ENCODE measurements at regions not wholly inside any gene's neighbourhood (a gene's known extent, or its start where the extent isn't known, plus 50 kb on each side); places are given as distances from the start of the nearest gene placed in this dataset.
"Not testable (repeated sequence)": the region's sequence is repeated elsewhere in the genome, so short reads cannot be mapped to it uniquely, and the experiment has no call there.

- no peak for DNase-seq (ENCODE audit: low spot score)
These were observed 173.1 kb upstream of the CDIN1 start for GRCh38 chr15:36406366-36406765.

GRCh38 chr15:36406911-36407310, 172.5 kb upstream of the CDIN1 start:
- DNase-seq (ENCODE audit: low spot score): no peak

GRCh38 chr15:36407647-36408046, 171.8 kb upstream of the CDIN1 start:
- no peak for DNase-seq (ENCODE audit: low spot score)

- DNase-seq (ENCODE audit: low spot score): no peak
These were observed 169.6 kb upstream of the CDIN1 start for GRCh38 chr15:36409819-36410218.

GRCh38 chr15:36414670-36415069, 164.8 kb upstream of the CDIN1 start:
- no peak for DNase-seq (ENCODE audit: low spot score)

GRCh38 chr15:36415643-36416042, 163.8 kb upstream of the CDIN1 start:
- no peak for DNase-seq (ENCODE audit: low spot score)

- no peak for DNase-seq (ENCODE audit: low spot score)
These were observed 156.8 kb upstream of the CDIN1 start for GRCh38 chr15:36422631-36423030.

GRCh38 chr15:36426691-36427090, 152.7 kb upstream of the CDIN1 start:
- DNase-seq (ENCODE audit: low spot score): no peak

- no peak for DNase-seq (ENCODE audit: low spot score)
These were observed 151.2 kb upstream of the CDIN1 start for GRCh38 chr15:36428102-36428845.

GRCh38 chr15:36429707-36430106, 149.7 kb upstream of the CDIN1 start:
- no peak for DNase-seq (ENCODE audit: low spot score)

GRCh38 chr15:36430280-36430679, 149.1 kb upstream of the CDIN1 start:
- DNase-seq (ENCODE audit: low spot score): no peak

- no peak for DNase-seq (ENCODE audit: low spot score)
These were observed 148.6 kb upstream of the CDIN1 start for GRCh38 chr15:36430726-36431265.

GRCh38 chr15:36432161-36432560, 147.3 kb upstream of the CDIN1 start:
- DNase-seq (ENCODE audit: low spot score): no peak

- DNase-seq (ENCODE audit: low spot score): no peak
These were observed 145.2 kb upstream of the CDIN1 start for GRCh38 chr15:36434177-36434576.

- DNase-seq (ENCODE audit: low spot score): no peak
These were observed 140.9 kb upstream of the CDIN1 start for GRCh38 chr15:36438499-36438898.

- no peak for DNase-seq (ENCODE audit: low spot score)
These were observed 132.1 kb upstream of the CDIN1 start for GRCh38 chr15:36447373-36447772.

- DNase-seq (ENCODE audit: low spot score): no peak
These were observed 131.0 kb upstream of the CDIN1 start for GRCh38 chr15:36448418-36448817.

GRCh38 chr15:36449084-36449661, 130.3 kb upstream of the CDIN1 start:
- DNase-seq (ENCODE audit: low spot score): no peak

GRCh38 chr15:36449662-36450145, 129.7 kb upstream of the CDIN1 start:
- no peak for DNase-seq (ENCODE audit: low spot score)

GRCh38 chr15:36454244-36454643, 125.2 kb upstream of the CDIN1 start:
- not testable (repeated sequence) for DNase-seq (ENCODE audit: low spot score)

GRCh38 chr15:36458411-36458810, 121.0 kb upstream of the CDIN1 start:
- DNase-seq (ENCODE audit: low spot score): peak; percentile 2

- DNase-seq (ENCODE audit: low spot score): no peak
These were observed 114.1 kb upstream of the CDIN1 start for GRCh38 chr15:36465304-36465703.

- no peak for DNase-seq (ENCODE audit: low spot score)
These were observed 110.7 kb upstream of the CDIN1 start for GRCh38 chr15:36468746-36469145.

All from cerebellar cortex (tissue), 1 donor.